Hindlimb muscle (tissue), 1 donor: ENCODE measurements at regions not wholly inside any gene's neighbourhood (a gene's known extent, or its start where the extent isn't known, plus 50 kb on each side); places are given as distances from the start of the nearest gene placed in this dataset.
"Not testable (repeated sequence)": the region's sequence is repeated elsewhere in the genome, so short reads cannot be mapped to it uniquely, and the experiment has no call there.

Experiments
- DNase-seq: peaks from one replicate; pipeline ENCODE4 v3.0.0-alpha.2; 2013

DNA sequence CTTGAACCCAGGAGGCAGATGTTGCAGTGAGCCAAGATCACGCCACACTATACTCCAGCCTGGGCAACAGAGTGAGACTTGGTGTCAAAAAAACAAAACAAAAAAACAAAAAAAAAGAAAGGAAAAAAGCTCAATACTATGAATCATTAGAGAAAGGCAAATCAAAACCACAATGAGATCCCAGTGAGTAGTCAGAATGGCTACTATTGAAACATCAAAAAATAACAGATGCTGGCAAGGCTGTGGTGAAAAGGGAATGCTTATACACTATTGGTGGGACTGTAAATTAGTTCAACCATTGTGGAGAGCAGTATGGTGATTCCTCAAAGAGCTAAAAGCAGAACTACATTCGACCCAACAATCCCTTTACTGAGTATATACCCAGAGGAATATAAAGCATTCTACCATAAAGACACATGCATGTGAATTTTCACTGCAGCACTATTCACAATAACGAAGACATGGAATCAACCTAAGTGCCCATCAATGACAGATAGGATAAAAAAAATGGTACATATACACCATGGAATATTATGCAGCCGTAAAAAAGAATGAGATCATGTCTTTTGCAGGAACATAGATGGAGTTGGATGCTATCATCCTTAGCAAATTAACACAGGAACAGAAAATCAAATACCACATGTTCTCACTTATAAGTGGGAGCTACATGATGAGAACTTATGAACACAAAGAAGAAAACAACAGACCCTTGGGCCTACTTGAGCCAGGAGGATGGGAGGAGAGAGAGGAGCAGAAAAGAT is 81.9 kb upstream of the ARRDC3 start:
- no peak for DNase-seq

DNA sequence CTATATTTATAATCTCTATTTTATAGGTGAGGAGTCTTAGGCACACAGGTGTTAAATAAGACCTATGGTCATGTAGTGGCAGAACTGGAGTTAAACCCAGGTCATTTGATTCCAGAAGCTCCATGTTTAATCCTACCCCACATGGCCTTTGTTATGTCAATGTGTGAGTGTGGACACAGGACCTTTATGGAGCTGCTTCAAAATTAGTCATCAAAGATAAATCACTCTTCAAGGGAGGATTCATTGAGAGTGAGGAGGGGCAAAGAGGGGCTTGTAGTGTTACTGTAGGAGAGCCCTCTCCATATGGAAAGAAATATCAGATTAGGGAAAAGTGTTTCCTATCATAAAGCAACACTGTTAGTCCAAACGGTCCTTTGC is 74.6 kb upstream of the ARRDC3 start:
- no peak for DNase-seq

- no peak for DNase-seq
Observed at GRCh38 chr5:91456928-91457680, 74.0 kb upstream of the ARRDC3 start.

DNA sequence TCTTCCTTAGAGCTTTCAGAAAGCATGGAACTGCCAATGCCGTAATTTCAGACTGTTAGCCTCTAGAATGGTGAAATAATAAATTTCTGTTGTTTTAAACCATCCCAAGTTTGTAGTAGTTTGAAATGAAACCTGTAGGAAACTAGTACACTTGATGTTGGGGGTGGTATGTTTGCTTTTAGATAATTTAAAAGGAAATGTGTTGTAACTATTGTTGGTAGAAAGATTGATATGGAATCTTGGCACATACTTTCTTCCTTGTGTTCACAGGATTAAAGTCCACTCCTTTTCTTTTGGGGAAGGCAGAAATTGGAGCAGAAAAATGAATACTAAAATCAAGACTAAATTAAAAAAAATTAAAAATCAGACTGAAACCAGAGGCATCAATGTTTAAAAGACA is 66.0 kb upstream of the ARRDC3 start:
- DNase-seq: no peak

- not testable (repeated sequence) for DNase-seq
Observed at GRCh38 chr5:91448079-91448478, 65.0 kb upstream of the ARRDC3 start.

DNA sequence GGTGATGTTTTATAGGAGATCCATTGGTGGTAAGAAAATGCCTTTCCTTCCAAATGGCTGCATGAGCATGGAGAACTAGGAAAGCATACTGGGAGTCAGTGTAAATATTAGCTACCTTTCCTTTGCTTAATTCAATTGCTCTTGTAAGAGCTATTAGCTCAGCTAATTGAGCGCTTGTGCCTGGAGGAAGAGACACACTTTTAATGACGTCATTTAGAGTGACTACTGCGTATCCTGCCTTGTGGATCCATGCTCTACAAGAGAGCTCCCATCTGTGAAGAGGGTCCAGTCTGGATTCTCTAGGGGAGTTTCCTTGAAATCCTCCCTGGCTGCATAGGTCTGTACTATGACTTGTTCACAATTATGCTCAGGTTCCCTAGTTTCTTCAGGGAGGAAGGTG is 63.8 kb upstream of the ARRDC3 start:
- DNase-seq: not testable (repeated sequence)

- DNase-seq: no peak
Observed at GRCh38 chr5:91443761-91444467, 60.8 kb upstream of the ARRDC3 start.

DNA sequence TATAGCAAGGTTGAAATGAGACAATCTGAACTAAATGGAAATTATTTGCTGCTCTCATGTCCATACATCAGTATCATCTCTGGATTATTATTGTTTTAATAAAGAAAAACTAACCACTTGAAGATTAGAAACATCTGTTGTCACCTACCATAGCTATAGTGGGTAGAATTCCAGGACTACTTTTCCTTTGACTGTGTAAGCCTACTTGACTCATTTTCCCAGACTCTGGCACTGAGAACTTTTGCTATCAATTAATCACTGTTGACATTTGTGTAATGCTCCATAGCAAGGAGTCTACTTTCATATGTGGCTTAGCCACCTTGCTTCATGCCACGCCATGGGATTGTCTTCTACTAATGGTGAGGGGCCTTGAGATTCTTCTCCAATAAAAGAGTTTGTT is 59.9 kb upstream of the ARRDC3 start:
- DNase-seq: no peak

DNA sequence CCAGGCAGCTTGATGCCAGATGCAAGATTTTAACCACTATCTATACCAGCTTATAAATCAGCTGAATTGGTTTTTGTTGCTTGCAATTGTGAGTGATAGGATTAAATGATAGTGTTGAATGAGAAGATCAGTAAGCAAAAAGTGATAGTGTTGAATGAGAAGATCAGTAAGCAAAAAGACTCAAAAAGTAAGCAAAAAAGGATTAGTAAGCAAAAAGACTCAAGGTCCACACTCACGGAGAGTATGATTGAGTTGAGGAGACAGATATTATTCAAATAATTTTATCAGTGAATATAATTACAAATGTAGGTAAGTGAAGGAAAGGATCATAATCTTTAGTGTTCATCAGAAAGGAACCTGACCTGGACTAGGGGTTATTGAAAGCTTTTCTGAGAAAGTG is 58.0 kb upstream of the ARRDC3 start:
- DNase-seq: no peak

- DNase-seq: no peak
Observed at GRCh38 chr5:91438871-91439270, 55.8 kb upstream of the ARRDC3 start.

DNA sequence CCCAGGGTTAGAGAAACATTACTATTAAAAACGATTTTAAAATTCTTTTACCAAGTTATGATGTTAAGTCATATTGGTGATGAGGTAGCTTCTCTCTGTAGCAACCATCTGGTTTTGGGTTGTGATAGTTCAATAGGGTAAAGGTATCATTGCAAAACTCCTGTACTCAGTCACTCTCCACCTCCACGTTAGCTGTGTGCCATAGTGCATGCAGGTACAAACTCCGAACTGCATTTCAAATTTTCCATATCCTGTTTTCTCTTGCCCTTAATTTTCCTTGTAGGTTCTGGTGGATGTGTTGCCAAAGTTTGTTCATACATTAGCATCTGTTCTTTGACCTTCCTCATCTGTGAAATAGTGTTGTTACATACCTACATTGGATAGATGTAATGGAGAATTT is 53.1 kb upstream of the ARRDC3 start:
- DNase-seq: no peak

DNA sequence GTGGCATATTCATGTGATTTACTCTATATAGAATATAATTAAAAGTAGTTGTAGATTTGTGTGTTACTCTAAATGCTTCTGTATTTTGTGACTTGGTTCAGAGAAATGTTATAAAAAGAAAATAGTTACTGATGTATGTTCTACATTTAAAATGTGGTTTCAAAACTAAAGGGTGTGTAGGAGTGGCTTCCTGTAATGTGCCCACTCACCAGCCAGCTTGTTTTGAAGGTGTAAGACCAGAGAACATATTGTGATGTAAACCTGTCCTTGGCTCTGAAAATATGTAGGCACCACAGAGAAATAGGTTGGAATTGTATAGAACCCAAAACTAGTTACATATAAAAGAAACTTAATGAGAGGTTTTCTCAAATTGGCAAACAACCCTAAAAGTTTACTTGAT is 51.2 kb upstream of the ARRDC3 start:
- no peak for DNase-seq

DNA sequence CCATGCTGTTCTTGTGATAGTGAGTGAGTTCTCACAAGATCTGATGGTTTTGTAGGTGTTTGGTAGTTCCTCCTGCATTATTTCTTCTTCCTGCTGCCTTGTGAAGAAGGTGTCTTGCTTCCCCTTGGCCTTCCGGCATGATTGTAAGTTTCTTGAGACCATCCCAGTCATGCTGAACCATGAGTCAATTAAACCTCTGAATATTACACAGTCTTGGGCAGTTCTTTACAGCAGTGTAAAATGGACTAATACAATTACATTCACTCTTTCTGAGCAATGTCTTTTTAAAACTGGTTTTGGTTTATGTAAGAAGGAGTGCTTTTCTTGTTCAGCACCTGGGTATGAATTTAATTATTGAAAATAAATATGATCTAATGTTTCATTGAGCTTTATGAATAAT is 50.7 kb upstream of the ARRDC3 start:
- no peak for DNase-seq
